Nephron progenitor cell (in vitro differentiated cells): ENCODE measurements at regions not wholly inside any gene's neighbourhood (a gene's known extent, or its start where the extent isn't known, plus 50 kb on each side); places are given as distances from the start of the nearest gene placed in this dataset.
"Not testable (repeated sequence)": the region's sequence is repeated elsewhere in the genome, so short reads cannot be mapped to it uniquely, and the experiment has no call there.

Experiments
- DNase-seq: peaks from one replicate; pipeline ENCODE4 v3.0.0; 2021
- H3K27ac Mint-ChIP-seq: 2 replicates; pipeline ENCODE4 v1.8.0; 2021; ENCODE audit warnings: mild to moderate bottlenecking, moderate library complexity, mixed read lengths
- H3K27me3 Mint-ChIP-seq: 2 replicates; pipeline ENCODE4 v1.8.0; 2021; ENCODE audit warnings: mild to moderate bottlenecking, low read depth, mixed read lengths; ENCODE audit not compliant: poor library complexity
- H3K36me3 Mint-ChIP-seq: 2 replicates; pipeline ENCODE4 v1.8.0; 2021; ENCODE audit warnings: low read depth, mixed read lengths
- H3K4me1 Mint-ChIP-seq: 2 replicates; pipeline ENCODE4 v1.8.0; 2021; ENCODE audit warnings: mixed read lengths
- H3K4me3 Mint-ChIP-seq: 2 replicates; pipeline ENCODE4 v1.8.0; 2021; ENCODE audit warnings: mild to moderate bottlenecking, moderate library complexity, mixed read lengths
- H3K9me3 Mint-ChIP-seq: 2 replicates; pipeline ENCODE4 v1.8.0; 2021; ENCODE audit warnings: mild to moderate bottlenecking, moderate library complexity, mixed read lengths
- CTCF ChIP-seq: fragments of 200-600 bp; sonication (generic); IDR thresholded peaks from 2 replicates; pipeline ENCODE4 v1.5.0; 2021; ENCODE audit warnings: antibody characterized with exemption

GRCh38 chr7:77484785-77485184 lies 52.3 kb upstream of the PTPN12 start:
- H3K4me3 Mint-ChIP-seq, result no peak overlapping the region
- no peaks in the 10 kb centered on the region for H3K4me1 Mint-ChIP-seq
- no peaks in the 10 kb centered on the region for H3K36me3 Mint-ChIP-seq
- H3K9me3 Mint-ChIP-seq, result no peaks in the 10 kb centered on the region
- DNase-seq, result no peak
- no peaks in the 10 kb centered on the region for H3K27me3 Mint-ChIP-seq
- no peak overlapping the region for H3K27ac Mint-ChIP-seq
- TF ChIP-seq CTCF, result no peak

- H3K9me3 Mint-ChIP-seq, result no peaks in the 10 kb centered on the region
- TF ChIP-seq CTCF, result no peak
- no peak overlapping the region for H3K27ac Mint-ChIP-seq
- DNase-seq, result no peak
- no peak overlapping the region for H3K4me3 Mint-ChIP-seq
- no peaks in the 10 kb centered on the region for H3K36me3 Mint-ChIP-seq
- no peaks in the 10 kb centered on the region for H3K4me1 Mint-ChIP-seq
- H3K27me3 Mint-ChIP-seq, result no peaks in the 10 kb centered on the region
These were observed 55.1 kb upstream of the PTPN12 start for GRCh38 chr7:77482015-77482414.

GRCh38 chr7:77481615-77482014 lies 55.5 kb upstream of the PTPN12 start:
- H3K27ac Mint-ChIP-seq, result no peak overlapping the region
- DNase-seq, result no peak
- TF ChIP-seq CTCF, result no peak
- H3K27me3 Mint-ChIP-seq, result no peaks in the 10 kb centered on the region
- no peaks in the 10 kb centered on the region for H3K4me1 Mint-ChIP-seq
- H3K4me3 Mint-ChIP-seq, result no peak overlapping the region
- no peaks in the 10 kb centered on the region for H3K9me3 Mint-ChIP-seq
- no peaks in the 10 kb centered on the region for H3K36me3 Mint-ChIP-seq

- not testable (repeated sequence) for H3K27ac Mint-ChIP-seq, H3K9me3 Mint-ChIP-seq, H3K4me3 Mint-ChIP-seq, H3K36me3 Mint-ChIP-seq, H3K27me3 Mint-ChIP-seq, DNase-seq, H3K4me1 Mint-ChIP-seq
These were observed 56.9 kb upstream of the PTPN12 start for GRCh38 chr7:77480102-77480627.

GRCh38 chr7:77479536-77480088 lies 57.5 kb upstream of the PTPN12 start:
- TF ChIP-seq CTCF, result no peak
- H3K4me1 Mint-ChIP-seq, result no peaks in the 10 kb centered on the region
- H3K27ac Mint-ChIP-seq, result peak overlapping the region; percentile 34
- no peaks in the 10 kb centered on the region for H3K27me3 Mint-ChIP-seq
- H3K9me3 Mint-ChIP-seq, result no peaks in the 10 kb centered on the region
- H3K36me3 Mint-ChIP-seq, result no peaks in the 10 kb centered on the region
- no peak overlapping the region for H3K4me3 Mint-ChIP-seq
- DNase-seq, result no peak

- Mint-ChIP-seq H3K9me3 (no peaks in the 10 kb centered on the region), H3K4me1 (no peaks in the 10 kb centered on the region), H3K27ac (no peak overlapping the region), H3K4me3 (no peak overlapping the region), H3K36me3 (no peaks in the 10 kb centered on the region), H3K27me3 (peaks cover 4% of the 10 kb centered on the region)
- DNase-seq, result no peak
- no peak for TF ChIP-seq CTCF
These were observed 60.2 kb upstream of the PTPN12 start for GRCh38 chr7:77476871-77477270.
